Lower leg skin (tissue), 4 donors: ENCODE measurements at regions not wholly inside any gene's neighbourhood (a gene's known extent, or its start where the extent isn't known, plus 50 kb on each side); places are given as distances from the start of the nearest gene placed in this dataset.

Source experiments
- DNase-seq, 2 donors: peaks; one replicate each; pipeline ENCODE4 v3.0.0-alpha.2; 2019; ENCODE audit warnings: low spot score in 2 of 2
- H3K4me3 ChIP-seq: fragments of 200-600 bp; sonication (generic); 2 replicates; pipeline ENCODE4 v1.5.1; 2017; ENCODE audit warnings: mild to moderate bottlenecking, low read depth; ENCODE audit not compliant: poor library complexity, severe bottlenecking
- CTCF ChIP-seq, 3 donors: fragments of 450-650 bp; IDR thresholded peaks; one replicate each; pipeline ENCODE4 v1.5.1; 2016; ENCODE audit warnings: antibody characterized with exemption in 3 of 3, mild to moderate bottlenecking in 3 of 3, moderate library complexity in 2 of 3
- POLR2A ChIP-seq, 2 donors: fragments of 450-650 bp; IDR thresholded peaks; one replicate each; pipeline ENCODE4 v1.6.1; 2016 to 2017; ENCODE audit warnings: antibody characterized with exemption in 2 of 2, mild to moderate bottlenecking in 1 of 2, moderate library complexity in 1 of 2
- WGBS, 2 donors: methylation state at CpG; one replicate each; pipeline ENCODE4 v1.1.5; 2018; 5-methylcytosine and 5-hydroxymethylcytosine counted together
- intact Hi-C: fragments of 100-400 bp; cut with DNase I; formaldehyde crosslinking; loops from one replicate; pipeline ENCODE4 v1.15.0; 2023; ENCODE audit warnings: low total_unique reads

GRCh38 chr12:58502226-58502625 is 418.1 kb downstream of the LRIG3 start:
- WGBS, 2 donors, result 18 to 26% methylated on average over 1 of the region's 1 CpG
- intact Hi-C loops, result no loop called here

GRCh38 chr12:58502841-58503240 is 417.5 kb downstream of the LRIG3 start:
- no peak for DNase-seq
- WGBS, 2 donors, result 54 to 57% methylated on average over 4 of the region's 4 CpGs
- TF ChIP-seq POLR2A (IDR thresholded peaks at IDR 0.05) (no peak), CTCF (IDR thresholded peaks at IDR 0.05) (no peak)

More at GRCh38 chr12:58502226-58502625, 418.1 kb downstream of the LRIG3 start:
- H3K4me3 ChIP-seq, result no peak overlapping the region
- TF ChIP-seq POLR2A (IDR thresholded peaks at IDR 0.05), result no peak
- TF ChIP-seq CTCF (IDR thresholded peaks at IDR 0.05), result no peak
- DNase-seq, result no peak

GRCh38 chr12:58503731-58504130 is 416.6 kb downstream of the LRIG3 start:
- no peak overlapping the region for H3K4me3 ChIP-seq
- TF ChIP-seq POLR2A (IDR thresholded peaks at IDR 0.05) (no peak), CTCF (IDR thresholded peaks at IDR 0.05) (no peak)
- intact Hi-C loops, result no loop called here
- no peak for DNase-seq
- WGBS, 2 donors, result 88 to 94% methylated on average over 2 of the region's 2 CpGs

More at GRCh38 chr12:58502841-58503240, 417.5 kb downstream of the LRIG3 start:
- intact Hi-C loops, result no loop called here
- no peak overlapping the region for H3K4me3 ChIP-seq

GRCh38 chr12:58504143-58504938 is 416.0 kb downstream of the LRIG3 start:
- no peak for DNase-seq
- 58 to 61% methylated on average over 5 of the region's 5 CpGs for WGBS, 2 donors
- no peak overlapping the region for H3K4me3 ChIP-seq
- intact Hi-C loops, result no loop called here
- TF ChIP-seq POLR2A (IDR thresholded peaks at IDR 0.05) (no peak), CTCF (IDR thresholded peaks at IDR 0.05) (no peak)

GRCh38 chr12:58509116-58509885 is 411.0 kb downstream of the LRIG3 start:
- no peak for DNase-seq
- WGBS, 2 donors, result 79 to 85% methylated on average over 5 of the region's 5 CpGs
- TF ChIP-seq CTCF (IDR thresholded peaks at IDR 0.05) (no peak), POLR2A (IDR thresholded peaks at IDR 0.05) (no peak)
- no peak overlapping the region for H3K4me3 ChIP-seq
- intact Hi-C loops, result no loop called here
